GM12892 (cell line): ENCODE measurements at regions not wholly inside any gene's neighbourhood (a gene's known extent, or its start where the extent isn't known, plus 50 kb on each side); places are given as distances from the start of the nearest gene placed in this dataset.

Source experiments
- DNase-seq: peaks from one replicate; pipeline ENCODE4 v3.0.0; 2011; ENCODE audit not compliant: insufficient read length
- FAIRE-seq: peaks from 2 replicates; lab custom pipeline; 2011; peaks lifted over from hg19 to GRCh38; lab: Jason Lieb, UNC
- POLR2A ChIP-seq: IDR thresholded peaks from 2 replicates; pipeline ENCODE4 v1.6.1; 2011; ENCODE audit warnings: low read depth, low read length, control low read depth
- POLR2AphosphoS5 ChIP-seq: IDR thresholded peaks from 2 replicates; pipeline ENCODE4 v1.6.1; 2011; ENCODE audit warnings: low read depth, low read length, control low read depth
- TAF1 ChIP-seq: IDR thresholded peaks from 2 replicates; pipeline ENCODE4 v1.6.1; 2011; ENCODE audit warnings: low read depth, mild to moderate bottlenecking, control low read depth, low read length, borderline replicate concordance

DNA sequence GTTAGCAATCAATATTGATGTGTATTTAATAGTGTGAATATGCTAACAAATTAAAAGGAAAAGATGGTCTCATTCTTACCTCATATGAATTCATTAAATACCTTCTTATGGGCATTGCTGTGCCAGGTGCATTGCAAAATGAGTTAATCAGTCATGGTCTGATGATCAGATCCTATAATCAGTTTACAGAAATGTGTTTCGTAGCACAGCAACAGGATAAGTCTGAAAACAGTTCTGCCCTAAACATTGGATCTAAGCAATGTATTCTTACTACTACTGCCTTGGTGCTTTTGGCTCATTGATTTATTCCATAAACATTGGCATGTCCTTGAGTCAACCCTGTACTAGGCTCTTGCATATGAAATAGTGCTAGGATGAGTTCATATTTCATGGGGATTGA, 417.0 kb upstream of the JAG1 start:
- no peak for TF ChIP-seq TAF1
- no peak for TF ChIP-seq POLR2A
- TF ChIP-seq POLR2AphosphoS5, result no peak
- DNase-seq (no peak), FAIRE-seq (no peak)

GRCh38 chr20:11091511-11091910, 417.7 kb upstream of the JAG1 start:
- no peak for TF ChIP-seq POLR2A
- TF ChIP-seq POLR2AphosphoS5, result no peak
- TF ChIP-seq TAF1, result no peak
- FAIRE-seq (no peak), DNase-seq (no peak)

- no peak for TF ChIP-seq TAF1
- TF ChIP-seq POLR2A, result no peak
- no peak for TF ChIP-seq POLR2AphosphoS5
- no peak for FAIRE-seq
- no peak for DNase-seq
Observed at GRCh38 chr20:11092151-11092550, 418.4 kb upstream of the JAG1 start.

- TF ChIP-seq POLR2A (no peak), POLR2AphosphoS5 (no peak)
- no peak for FAIRE-seq
- no peak for DNase-seq
Observed at GRCh38 chr20:11094196-11094595, 420.4 kb upstream of the JAG1 start.

DNA sequence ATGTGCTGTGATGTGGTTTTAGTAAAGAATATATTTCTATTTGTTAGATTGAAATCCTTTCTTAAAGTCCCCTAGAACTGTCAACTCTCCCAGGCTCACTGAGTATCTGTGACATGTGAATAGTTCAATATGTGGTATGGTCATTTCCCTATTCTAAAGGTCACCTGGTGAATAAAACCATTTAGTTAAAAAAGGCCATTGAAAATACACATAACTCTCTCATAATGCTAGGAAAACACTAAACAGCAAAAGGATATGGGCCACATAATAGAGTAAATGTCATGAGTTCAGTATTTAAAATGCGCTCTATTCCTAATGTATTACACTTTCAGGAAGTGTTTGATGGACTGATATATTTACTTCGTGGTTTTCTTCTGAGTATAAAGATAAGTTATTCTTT, 420.9 kb upstream of the JAG1 start:
- no peak for TF ChIP-seq POLR2AphosphoS5
- TF ChIP-seq TAF1, result no peak
- no peak for TF ChIP-seq POLR2A
- DNase-seq, result no peak
- FAIRE-seq, result no peak

GRCh38 chr20:11098888-11099287, 425.1 kb upstream of the JAG1 start:
- FAIRE-seq (no peak), DNase-seq (no peak)
- no peak for TF ChIP-seq POLR2AphosphoS5
- TF ChIP-seq TAF1, result no peak
- TF ChIP-seq POLR2A, result no peak

DNA sequence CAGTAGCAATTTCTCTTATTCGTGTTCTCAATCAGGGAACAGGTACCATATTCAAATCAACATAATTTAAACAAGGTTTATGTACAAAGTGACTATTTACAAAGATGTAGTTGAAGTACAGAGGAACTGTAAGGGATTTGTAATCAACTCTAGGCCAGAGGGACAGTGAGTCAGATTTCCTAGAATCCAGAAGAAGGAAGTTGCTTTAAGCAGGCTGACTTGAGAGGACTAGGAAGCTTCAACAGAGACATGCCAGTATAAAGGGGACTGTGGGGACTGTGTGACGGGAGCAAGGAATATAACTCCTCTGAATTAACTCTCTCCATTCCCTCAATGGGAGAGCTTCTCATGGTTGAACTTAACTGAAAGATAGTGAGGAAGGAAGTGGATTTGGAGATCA, 427.4 kb upstream of the JAG1 start:
- TF ChIP-seq POLR2A, result no peak
- no peak for TF ChIP-seq POLR2AphosphoS5
- TF ChIP-seq TAF1, result no peak
- FAIRE-seq, result no peak
- no peak for DNase-seq

DNA sequence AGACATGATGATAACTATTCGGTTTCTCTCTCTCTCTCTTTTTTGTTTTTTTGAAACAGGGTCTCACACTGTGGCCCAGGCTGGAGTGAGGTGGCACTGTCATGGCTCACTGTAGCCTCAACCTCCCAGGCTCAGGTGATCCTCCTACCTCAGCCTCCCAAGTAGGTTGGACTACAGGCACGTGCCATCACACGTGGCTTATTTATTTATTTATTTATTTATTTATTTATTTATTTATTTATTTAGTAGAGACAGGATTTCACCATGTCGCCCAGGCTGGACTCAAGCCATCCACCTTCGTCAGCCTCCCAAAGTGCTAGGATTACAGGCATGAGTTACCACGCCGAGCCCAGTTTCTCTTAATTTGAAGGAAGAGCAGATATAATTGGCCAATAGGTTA, 427.9 kb upstream of the JAG1 start:
- TF ChIP-seq TAF1 (no peak), POLR2AphosphoS5 (no peak), POLR2A (no peak)
- FAIRE-seq (no peak), DNase-seq (no peak)

DNA sequence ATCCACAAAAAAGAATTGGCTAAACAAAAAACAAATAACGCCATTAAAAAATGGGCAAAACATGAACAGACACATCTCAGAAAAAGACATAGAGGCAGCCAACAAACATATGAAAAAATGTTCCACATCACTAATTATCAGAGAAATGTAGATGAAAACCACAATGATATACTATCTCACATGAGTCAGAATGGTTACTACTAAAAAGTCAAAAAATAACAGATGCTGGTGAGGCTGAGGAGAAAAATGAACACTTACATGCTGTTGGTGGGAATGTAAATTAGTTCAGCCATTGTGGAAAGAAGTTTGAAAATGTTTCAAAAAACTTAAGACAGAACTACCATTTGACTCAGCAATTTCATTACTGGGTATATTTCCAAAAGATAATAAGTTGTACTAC, 430.1 kb upstream of the JAG1 start:
- no peak for FAIRE-seq
- DNase-seq, result no peak
- TF ChIP-seq TAF1 (no peak), POLR2A (no peak), POLR2AphosphoS5 (no peak)

GRCh38 chr20:11108102-11108810, 434.5 kb upstream of the JAG1 start:
- DNase-seq (no peak), FAIRE-seq (no peak)
- TF ChIP-seq POLR2AphosphoS5, result no peak
- no peak for TF ChIP-seq POLR2A
- TF ChIP-seq TAF1, result no peak

DNA sequence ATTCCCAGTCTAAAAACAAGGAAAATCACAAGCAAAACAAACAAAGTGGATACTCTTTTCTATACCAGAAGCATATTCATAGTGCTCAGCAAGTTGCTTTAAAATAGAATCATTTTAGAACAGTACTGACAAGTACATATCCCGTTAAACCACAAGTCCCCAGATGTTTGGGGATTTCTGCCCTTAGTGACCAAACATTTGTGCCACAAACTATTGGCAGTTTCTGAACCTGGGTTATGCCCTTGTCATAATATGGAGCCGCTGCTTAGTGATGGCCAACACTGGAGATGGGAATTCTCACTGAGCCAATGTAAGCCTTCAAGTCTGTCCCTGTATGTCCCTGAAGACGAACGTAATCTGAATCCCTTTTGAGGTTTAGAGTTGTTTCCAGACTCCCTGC, 436.7 kb upstream of the JAG1 start:
- FAIRE-seq (no peak), DNase-seq (no peak)
- TF ChIP-seq POLR2AphosphoS5 (no peak), TAF1 (no peak), POLR2A (no peak)

DNA sequence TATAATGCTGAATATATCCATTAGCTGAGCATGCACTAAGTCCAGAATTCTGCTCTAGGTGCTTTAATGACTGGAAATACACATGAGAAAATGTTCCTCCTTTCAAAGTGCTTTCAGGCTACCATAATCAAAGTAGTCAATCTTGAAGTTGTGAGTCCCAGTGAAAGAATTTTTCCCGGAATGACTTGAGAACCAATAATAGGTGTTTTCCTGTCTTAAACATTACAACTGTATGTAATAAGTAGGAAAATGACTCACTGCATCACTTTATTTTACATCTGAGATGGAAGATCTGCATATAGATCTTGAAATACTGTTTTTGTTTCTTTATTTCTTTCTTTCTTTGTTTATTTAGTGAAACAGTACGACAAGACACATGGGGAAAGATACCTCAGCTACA, 437.4 kb upstream of the JAG1 start:
- DNase-seq (no peak), FAIRE-seq (no peak)
- TF ChIP-seq TAF1 (no peak), POLR2AphosphoS5 (no peak), POLR2A (no peak)

GRCh38 chr20:11112832-11113231, 439.0 kb upstream of the JAG1 start:
- no peak for TF ChIP-seq POLR2A
- no peak for TF ChIP-seq POLR2AphosphoS5
- TF ChIP-seq TAF1, result no peak
- DNase-seq (no peak), FAIRE-seq (no peak)
